ENCODE measurements at regions not wholly inside any gene's neighbourhood (a gene's known extent, or its start where the extent isn't known, plus 50 kb on each side); places are given as distances from the start of the nearest gene placed in this dataset.

- DNase-seq (ENCODE audit: low read depth), result peak; percentile 9
- TF ChIP-seq CTCF (IDR thresholded peaks at IDR 0.05; ENCODE audit: insufficient read depth, low read depth, low read length, missing control alignments), result no peak
Observed at GRCh38 chr7:31398815-31399214, 58.3 kb upstream of the NEUROD6 start.

GRCh38 chr7:31407178-31407676 lies 66.7 kb upstream of the NEUROD6 start:
- no peak for TF ChIP-seq CTCF (IDR thresholded peaks at IDR 0.05; ENCODE audit: insufficient read depth, low read depth, low read length, missing control alignments)
- DNase-seq (ENCODE audit: low read depth), result no peak
- H3K4me3 ChIP-seq (ENCODE audit: low read depth, low read length), result no peak overlapping the region

More at GRCh38 chr7:31398815-31399214, 58.3 kb upstream of the NEUROD6 start:
- no peak overlapping the region for H3K4me3 ChIP-seq (ENCODE audit: low read depth, low read length)

GRCh38 chr7:31408140-31408729 lies 67.7 kb upstream of the NEUROD6 start:
- no peak overlapping the region for H3K4me3 ChIP-seq (ENCODE audit: low read depth, low read length)
- no peak for TF ChIP-seq CTCF (IDR thresholded peaks at IDR 0.05; ENCODE audit: insufficient read depth, low read depth, low read length, missing control alignments)
- no peak for DNase-seq (ENCODE audit: low read depth)

GRCh38 chr7:31410265-31410664 lies 69.7 kb upstream of the NEUROD6 start:
- no peak for DNase-seq (ENCODE audit: low read depth)
- TF ChIP-seq CTCF (IDR thresholded peaks at IDR 0.05; ENCODE audit: insufficient read depth, low read depth, low read length, missing control alignments), result no peak
- no peak overlapping the region for H3K4me3 ChIP-seq (ENCODE audit: low read depth, low read length)

GRCh38 chr7:31411416-31411815 lies 70.9 kb upstream of the NEUROD6 start:
- TF ChIP-seq CTCF (IDR thresholded peaks at IDR 0.05; ENCODE audit: insufficient read depth, low read depth, low read length, missing control alignments), result no peak

GRCh38 chr7:31413766-31414165 lies 73.2 kb upstream of the NEUROD6 start:
- no peak for TF ChIP-seq CTCF (IDR thresholded peaks at IDR 0.05; ENCODE audit: insufficient read depth, low read depth, low read length, missing control alignments)
- DNase-seq (ENCODE audit: low read depth), result no peak
- H3K4me3 ChIP-seq (ENCODE audit: low read depth, low read length), result no peak overlapping the region

More at GRCh38 chr7:31411416-31411815, 70.9 kb upstream of the NEUROD6 start:
- no peak for DNase-seq (ENCODE audit: low read depth)
- no peak overlapping the region for H3K4me3 ChIP-seq (ENCODE audit: low read depth, low read length)

- no peak for TF ChIP-seq CTCF (IDR thresholded peaks at IDR 0.05; ENCODE audit: insufficient read depth, low read depth, low read length, missing control alignments)
- DNase-seq (ENCODE audit: low read depth), result no peak
- no peak overlapping the region for H3K4me3 ChIP-seq (ENCODE audit: low read depth, low read length)
Observed at GRCh38 chr7:31416381-31416870, 75.9 kb upstream of the NEUROD6 start.

All from GM12865 (cell line).